ENCODE measurements at regions not wholly inside any gene's neighbourhood (a gene's known extent, or its start where the extent isn't known, plus 50 kb on each side); places are given as distances from the start of the nearest gene placed in this dataset.

DNA sequence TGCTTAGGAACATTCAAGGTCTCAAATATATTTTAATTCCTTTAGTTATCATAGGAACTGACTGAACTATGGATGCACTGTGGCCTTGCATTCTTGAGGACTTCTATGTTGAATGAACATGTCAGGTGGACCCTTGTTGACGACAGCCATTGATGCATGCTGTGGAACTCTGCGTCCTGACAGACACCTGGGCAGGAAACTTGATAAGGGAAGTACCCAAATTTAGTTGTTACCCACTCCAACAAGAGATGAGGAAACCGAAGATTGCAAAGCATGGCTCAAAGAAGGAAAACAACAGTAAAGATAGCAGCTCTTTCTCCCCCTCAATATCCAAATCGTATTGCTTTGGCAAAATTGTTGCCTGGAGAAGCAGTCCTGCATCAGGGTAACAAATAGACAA, 540.0 kb upstream of the NR3C2 start:
- no peak overlapping the region for H3K4me3 ChIP-seq (ENCODE audit: low read depth, low read length)
- TF ChIP-seq, protein P1, sequence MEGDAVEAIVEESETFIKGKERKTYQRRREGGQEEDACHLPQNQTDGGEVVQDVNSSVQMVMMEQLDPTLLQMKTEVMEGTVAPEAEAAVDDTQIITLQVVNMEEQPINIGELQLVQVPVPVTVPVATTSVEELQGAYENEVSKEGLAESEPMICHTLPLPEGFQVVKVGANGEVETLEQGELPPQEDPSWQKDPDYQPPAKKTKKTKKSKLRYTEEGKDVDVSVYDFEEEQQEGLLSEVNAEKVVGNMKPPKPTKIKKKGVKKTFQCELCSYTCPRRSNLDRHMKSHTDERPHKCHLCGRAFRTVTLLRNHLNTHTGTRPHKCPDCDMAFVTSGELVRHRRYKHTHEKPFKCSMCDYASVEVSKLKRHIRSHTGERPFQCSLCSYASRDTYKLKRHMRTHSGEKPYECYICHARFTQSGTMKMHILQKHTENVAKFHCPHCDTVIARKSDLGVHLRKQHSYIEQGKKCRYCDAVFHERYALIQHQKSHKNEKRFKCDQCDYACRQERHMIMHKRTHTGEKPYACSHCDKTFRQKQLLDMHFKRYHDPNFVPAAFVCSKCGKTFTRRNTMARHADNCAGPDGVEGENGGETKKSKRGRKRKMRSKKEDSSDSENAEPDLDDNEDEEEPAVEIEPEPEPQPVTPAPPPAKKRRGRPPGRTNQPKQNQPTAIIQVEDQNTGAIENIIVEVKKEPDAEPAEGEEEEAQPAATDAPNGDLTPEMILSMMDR (IDR thresholded peaks at IDR 0.05; ENCODE audit: low read depth, low read length, missing control alignments): no peak
- in situ Hi-C loops (cut with HindIII; ENCODE audit: low pct_ligation_motif_present, low sequenced_read_pairs): no loop called here
- no peak for DNase-seq
- H3K27ac ChIP-seq: no peak overlapping the region
- no peaks in the 10 kb centered on the region for H3K27me3 ChIP-seq (replicated peaks)
- H3K36me3 ChIP-seq (replicated peaks): no peaks in the 10 kb centered on the region

DNA sequence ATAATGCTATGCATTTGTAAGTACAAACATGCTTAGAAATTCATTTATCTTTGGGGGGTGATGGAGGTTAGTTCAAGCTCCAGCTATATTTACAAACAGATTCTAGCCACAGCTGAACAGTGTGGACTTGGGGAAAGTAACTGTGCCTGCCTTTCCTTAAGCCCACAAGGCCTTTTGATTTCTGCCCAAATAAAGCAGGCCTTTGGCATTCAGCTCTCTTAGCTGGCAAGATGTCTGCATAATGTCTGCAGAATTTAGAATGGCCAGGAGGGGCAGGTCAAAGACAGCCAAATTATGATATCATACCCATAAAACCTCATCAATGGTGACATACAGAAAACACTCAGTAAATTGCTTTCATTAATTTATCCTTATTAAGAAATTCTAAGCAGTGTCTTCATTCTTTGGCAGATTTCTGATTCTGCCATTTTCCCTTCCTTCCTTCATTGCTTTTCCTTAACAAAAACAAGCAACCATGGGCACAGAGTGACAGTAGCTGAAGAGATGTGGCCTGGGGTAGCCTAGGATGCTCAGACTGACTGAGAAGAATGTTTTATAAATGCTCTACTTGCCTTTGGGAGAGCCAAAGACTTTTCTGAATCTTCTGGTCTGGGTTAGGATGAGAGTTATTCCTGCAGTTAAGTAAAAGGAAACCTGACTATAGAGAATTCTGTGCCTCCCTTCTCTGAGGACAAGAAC, 538.7 kb upstream of the NR3C2 start:
- in situ Hi-C loops (cut with HindIII; ENCODE audit: low pct_ligation_motif_present, low sequenced_read_pairs): no loop called here
- TF ChIP-seq, protein P1 (IDR thresholded peaks at IDR 0.05; ENCODE audit: low read depth, low read length, missing control alignments): no peak
- Histone ChIP-seq H3K27ac (no peak overlapping the region), H3K27me3 (replicated peaks) (no peaks in the 10 kb centered on the region), H3K36me3 (replicated peaks) (no peaks in the 10 kb centered on the region), H3K4me3 (ENCODE audit: low read depth, low read length) (no peak overlapping the region)
- no peak for DNase-seq

DNA sequence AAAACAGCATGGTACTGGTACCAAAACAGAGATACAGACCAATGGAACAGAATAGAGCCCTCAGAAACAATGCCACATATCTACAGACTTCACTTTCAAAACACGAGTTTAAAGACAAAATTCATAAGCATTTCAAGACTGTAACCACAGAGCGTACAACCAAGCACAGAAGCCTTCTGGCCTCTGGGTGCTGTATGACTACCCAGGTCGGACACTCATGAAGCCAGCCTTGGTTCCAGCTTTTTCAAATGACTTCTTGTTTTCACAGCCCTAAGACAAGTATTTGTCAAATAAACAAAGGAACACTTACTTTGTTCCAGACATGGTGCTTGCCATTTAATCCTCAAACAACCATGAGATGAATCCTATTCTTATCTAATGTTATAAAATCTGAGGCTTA, 536.1 kb upstream of the NR3C2 start:
- no peak overlapping the region for H3K4me3 ChIP-seq (ENCODE audit: low read depth, low read length)
- H3K27me3 ChIP-seq (replicated peaks): no peaks in the 10 kb centered on the region
- DNase-seq: no peak
- no peaks in the 10 kb centered on the region for H3K36me3 ChIP-seq (replicated peaks)
- TF ChIP-seq, protein P1 (IDR thresholded peaks at IDR 0.05; ENCODE audit: low read depth, low read length, missing control alignments): no peak
- H3K27ac ChIP-seq: no peak overlapping the region
- in situ Hi-C loops (cut with HindIII; ENCODE audit: low pct_ligation_motif_present, low sequenced_read_pairs): no loop called here

DNA sequence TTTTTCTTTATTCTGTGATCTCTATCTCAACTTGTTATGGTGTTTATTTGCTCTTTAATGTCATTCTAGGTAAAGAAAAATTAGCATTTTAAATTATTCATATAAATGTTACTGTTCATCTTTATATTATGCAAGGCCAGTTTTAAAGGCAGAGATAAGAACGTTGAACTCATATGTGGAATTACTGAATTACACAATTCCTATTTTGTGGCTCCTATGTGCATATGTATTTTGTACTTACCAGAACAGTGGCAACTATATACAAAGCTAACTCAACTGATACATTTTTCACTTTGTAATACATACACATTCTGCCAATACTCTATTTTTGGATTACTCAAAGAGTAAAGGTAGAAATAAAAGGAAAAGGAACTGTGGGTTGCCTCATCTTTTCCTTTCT, 533.2 kb upstream of the NR3C2 start:
- TF ChIP-seq, protein P1 (IDR thresholded peaks at IDR 0.05; ENCODE audit: low read depth, low read length, missing control alignments): no peak
- no peak for DNase-seq
- in situ Hi-C loops (cut with HindIII; ENCODE audit: low pct_ligation_motif_present, low sequenced_read_pairs): no loop called here
- H3K36me3 ChIP-seq (replicated peaks): no peaks in the 10 kb centered on the region
- no peak overlapping the region for H3K27ac ChIP-seq
- no peak overlapping the region for H3K4me3 ChIP-seq (ENCODE audit: low read depth, low read length)
- no peaks in the 10 kb centered on the region for H3K27me3 ChIP-seq (replicated peaks)

DNA sequence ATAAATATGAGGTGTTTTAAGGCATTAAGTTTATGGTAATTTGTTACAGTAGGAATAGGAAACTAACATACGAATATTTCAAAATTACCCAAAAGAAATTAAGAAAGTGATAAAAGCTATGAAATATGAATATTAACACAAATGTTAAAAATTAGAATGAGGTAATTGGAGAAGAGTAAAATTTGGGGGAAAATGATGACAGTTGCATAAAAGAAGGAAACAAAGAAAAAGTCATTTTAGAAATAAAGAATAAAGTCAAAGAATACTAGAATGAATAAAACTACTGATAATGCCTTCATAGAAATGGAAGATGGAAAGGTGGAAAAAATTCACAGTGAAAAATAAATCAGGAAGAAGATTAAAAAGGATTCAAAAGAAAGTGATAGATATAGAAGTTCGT, 522.9 kb upstream of the NR3C2 start:
- in situ Hi-C loops (cut with HindIII; ENCODE audit: low pct_ligation_motif_present, low sequenced_read_pairs): no loop called here
- TF ChIP-seq, protein P1 (IDR thresholded peaks at IDR 0.05; ENCODE audit: low read depth, low read length, missing control alignments): no peak
- Histone ChIP-seq H3K36me3 (replicated peaks) (no peaks in the 10 kb centered on the region), H3K27ac (no peak overlapping the region), H3K4me3 (ENCODE audit: low read depth, low read length) (no peak overlapping the region), H3K27me3 (replicated peaks) (no peaks in the 10 kb centered on the region)
- no peak for DNase-seq

DNA sequence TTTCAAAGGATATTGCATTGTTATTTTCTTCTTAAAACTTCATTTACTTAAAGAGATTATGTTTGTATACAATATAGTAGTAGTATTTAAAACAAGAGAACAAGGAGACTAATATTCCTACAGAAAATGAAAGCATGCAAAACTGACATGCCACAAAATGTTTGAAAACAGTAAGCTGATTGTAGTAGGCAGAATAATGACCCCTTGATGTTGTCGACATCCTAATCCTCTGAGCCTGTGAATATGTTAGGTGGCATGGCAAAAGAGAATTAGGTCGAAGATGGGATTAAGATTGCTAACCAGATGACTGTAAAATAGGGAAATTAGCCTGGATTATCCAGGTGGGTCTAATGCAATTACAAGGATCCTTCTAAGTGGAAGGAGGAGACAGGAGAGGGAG, 522.2 kb upstream of the NR3C2 start:
- Histone ChIP-seq H3K4me3 (ENCODE audit: low read depth, low read length) (no peak overlapping the region), H3K27me3 (replicated peaks) (no peaks in the 10 kb centered on the region), H3K36me3 (replicated peaks) (no peaks in the 10 kb centered on the region), H3K27ac (no peak overlapping the region)
- in situ Hi-C loops (cut with HindIII; ENCODE audit: low pct_ligation_motif_present, low sequenced_read_pairs): no loop called here
- TF ChIP-seq, protein P1 (IDR thresholded peaks at IDR 0.05; ENCODE audit: low read depth, low read length, missing control alignments): no peak
- DNase-seq: no peak

Measured in brain microvascular endothelial cell (primary cell).